ENCODE measurements at regions not wholly inside any gene's neighbourhood (a gene's known extent, or its start where the extent isn't known, plus 50 kb on each side); places are given as distances from the start of the nearest gene placed in this dataset.

DNA sequence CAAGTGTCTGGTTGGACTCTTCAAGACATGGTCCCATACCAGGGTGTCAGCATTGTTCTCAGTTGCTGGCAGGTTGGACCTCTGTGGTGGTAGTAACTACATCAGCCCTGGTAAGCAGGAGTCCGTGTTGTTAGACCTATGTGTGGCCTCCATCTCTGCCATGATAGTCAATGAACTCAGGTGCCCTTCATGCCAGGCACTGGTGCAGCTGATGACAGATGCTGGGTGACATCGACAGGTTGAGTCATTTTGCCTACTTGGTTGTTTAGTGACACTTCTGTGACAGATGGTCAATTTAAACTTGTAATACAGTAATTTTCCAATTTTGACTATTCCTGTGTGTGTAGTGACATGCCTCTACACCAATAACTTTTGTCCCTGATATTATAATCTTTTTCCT is 189.7 kb downstream of the SP3 start:
- DNase-seq = no peak

DNA sequence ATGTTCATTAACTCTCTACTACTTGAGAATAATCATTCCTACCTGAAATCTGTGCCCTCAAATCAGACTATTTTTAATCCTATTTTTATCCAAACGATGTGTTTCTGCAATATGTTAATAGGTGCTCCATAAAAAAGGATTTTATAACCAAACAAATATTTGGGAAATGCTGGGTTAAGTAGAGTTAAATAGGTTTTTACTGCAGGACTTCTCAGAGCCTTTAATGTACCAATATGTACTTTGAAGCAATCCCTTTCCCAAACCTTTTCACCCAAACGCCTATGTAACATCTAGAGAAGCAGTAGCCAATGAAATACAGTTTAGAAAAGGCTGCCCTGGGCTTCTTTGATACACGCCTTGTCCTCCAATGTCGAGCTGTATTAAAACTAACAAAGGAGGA is 182.5 kb downstream of the SP3 start:
- no peak for DNase-seq

DNA sequence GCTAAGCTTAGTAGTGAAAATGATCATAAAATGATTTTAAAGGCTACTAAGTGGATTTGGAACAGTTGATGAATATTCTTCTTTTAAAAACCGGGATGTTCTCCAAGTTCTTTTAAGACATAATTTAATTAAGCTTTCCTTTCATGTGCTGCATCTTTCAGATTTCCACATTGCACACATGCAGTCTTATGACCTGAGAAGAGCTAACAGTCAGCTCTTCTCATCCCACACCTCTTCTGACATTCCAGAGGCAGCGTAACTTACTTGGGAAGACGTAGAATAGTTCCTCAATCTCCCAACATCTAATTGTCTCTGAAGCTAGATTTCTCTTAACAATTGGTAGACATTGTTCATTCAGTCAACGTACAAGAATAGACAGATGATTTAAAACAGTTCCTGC is 181.8 kb downstream of the SP3 start:
- DNase-seq = no peak

DNA sequence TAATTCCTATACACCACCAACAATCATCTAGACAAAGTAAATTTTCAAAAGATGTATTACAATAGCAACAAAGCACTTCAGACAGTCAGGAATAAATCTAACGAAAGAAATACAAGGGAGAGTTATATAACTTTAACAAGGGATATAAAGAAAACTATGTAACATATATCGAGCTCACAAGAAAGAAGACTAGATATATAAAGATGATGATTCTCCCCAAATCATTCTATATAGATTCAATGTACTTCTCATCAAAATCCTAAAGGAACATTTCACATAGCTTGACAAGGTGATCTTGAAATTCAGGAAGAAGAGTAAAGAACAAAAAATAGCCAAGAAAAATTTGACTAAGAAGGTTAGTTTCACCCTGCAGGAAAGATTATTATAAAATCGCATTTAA is 179.4 kb downstream of the SP3 start:
- no peak for DNase-seq

DNA sequence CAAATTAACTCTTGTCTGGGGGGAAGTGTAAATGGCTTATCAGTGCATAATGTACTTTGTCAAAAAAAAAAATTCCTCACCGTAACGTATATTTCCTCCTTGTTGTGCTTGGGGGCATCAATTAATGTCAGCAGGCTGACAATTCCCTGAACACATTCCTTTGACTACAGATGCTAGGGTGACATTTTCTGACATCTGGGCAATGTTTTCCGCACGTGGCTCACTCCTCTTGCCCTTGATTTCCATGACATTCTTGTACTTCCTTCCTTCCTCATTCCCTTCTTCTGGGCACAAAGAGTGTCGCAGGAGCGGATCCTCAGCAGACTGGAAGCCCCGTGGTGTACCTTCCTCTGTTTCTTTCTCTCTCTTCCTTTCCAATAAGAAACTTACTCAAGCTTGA is 173.7 kb downstream of the SP3 start:
- no peak for DNase-seq

DNA sequence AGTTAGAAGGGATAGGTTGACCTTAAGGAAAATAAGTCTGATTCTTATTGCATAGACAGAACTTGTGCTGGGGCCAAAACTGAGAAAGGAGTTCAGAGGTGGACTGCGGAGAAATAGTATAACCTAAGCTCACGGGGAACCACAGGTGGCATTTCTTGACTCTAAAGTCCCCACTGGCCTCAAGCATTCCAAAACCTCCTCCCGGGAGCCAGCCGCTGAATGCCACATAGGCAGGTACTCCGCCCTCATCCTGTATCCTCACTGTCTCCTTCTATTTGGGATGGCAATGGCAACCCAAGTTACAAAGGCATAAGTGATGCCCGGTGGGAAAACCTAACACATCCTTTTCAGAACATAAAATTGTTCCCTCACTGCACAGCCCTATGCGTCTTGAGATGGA is 173.0 kb downstream of the SP3 start:
- no peak for DNase-seq

DNA sequence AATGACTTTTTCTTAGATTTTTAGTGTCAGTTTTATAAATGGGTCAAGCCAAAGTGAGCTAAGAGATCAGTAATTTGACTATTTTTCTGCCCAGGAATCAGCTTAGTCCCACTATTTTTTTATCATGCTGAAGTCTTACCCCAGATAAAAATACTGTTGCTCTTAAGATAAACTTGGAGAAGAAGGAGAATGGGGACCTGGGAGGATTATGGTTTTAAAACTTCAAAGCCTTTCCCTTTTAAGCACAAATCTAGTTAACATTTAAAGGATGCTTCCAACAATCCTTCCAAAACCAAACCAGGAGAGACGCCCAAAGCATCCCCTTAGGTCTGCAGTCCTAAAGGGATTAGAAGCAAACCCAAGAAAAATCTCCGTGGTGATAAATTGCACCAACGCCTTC is 172.4 kb downstream of the SP3 start:
- no peak for DNase-seq

DNA sequence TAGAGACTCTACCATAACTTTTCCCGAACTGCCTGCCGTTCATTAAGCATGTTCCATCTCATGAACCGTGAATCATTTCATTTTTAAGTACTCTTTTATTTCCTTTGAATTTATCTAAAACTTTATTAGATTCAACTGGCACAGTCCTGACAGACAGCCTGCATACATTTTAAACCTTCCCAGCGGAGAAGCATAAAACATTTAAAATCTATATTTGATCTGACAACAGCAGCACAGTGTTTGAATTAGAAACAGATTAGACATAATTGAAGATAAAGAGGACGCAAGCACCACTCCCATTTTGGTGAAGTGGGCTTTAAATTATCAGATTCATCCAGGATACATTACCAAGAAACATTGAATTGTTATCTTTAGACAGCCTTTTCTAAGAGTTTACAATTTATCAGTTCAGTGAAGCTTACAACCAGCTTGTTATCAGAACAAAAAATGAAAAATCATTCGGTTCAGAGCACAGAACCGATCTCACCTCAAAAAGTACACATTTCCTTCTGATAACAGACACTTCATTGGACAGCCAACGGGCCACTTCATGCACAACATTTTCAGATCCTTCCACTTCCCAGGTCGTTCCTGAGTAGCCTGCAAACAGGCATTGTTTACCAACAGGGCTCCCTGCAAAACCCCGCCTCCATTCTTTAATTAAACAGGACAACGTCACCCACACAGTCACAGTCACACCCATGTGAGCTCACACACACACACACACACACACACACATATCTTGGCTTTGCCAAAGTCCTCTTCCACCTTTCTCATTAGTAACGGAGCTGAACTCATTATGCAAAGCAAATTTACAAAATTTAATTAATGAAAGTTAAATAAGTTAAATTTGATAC is 171.2 kb downstream of the SP3 start:
- DNase-seq = peak in 1 of 3 donors; percentile 3

DNA sequence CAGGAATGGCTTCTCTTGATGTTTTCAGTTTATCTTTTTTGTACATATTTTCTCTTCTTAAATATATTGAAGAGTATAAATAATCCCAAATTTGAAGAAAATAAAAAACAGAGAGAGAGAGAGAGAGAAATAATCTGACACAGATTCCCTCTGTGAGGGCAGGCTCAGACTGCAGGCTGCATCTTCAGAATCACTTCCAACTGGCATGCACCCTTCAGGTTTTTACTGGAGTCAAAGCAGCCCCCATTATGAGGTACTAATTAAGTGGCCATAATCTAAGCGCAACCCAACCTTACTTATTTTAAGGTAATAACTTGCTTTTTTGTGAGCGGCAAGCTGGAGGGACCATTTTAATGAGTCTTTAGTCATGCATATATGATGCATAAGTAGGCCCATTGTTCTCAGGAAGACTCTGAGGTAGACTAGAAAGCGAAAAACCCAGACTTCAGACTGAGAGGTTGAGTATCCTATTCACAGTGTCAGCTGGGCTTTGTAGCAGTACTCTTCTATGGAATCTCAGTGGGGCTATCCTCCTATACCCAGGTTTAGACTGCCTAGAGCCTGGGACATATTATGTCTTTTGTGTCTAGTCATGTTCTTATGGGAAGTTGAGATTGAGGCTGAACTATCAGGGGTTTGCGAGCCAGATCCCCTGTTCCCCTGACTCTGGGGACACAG is 167.4 kb downstream of the SP3 start:
- no peak for DNase-seq

DNA sequence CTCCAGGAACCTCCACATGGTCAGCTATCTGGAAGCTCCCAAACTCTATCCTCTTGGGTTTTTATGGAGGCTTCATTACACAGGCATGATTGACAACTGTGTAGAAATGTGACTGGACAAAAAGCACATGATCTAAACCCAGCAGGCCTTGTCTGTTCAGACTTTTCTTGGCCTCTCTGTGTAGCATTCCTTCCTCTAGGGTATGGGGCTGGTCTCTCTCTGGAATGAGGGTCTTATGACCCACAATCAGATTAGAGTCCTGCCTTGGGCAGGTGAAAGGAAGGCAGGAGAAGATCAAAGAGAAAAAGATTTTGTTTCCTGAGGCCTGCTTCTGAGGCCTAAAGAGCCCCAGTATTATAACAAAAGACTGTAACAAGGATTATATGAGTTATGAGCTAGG is 162.7 kb downstream of the SP3 start:
- DNase-seq = no peak

DNA sequence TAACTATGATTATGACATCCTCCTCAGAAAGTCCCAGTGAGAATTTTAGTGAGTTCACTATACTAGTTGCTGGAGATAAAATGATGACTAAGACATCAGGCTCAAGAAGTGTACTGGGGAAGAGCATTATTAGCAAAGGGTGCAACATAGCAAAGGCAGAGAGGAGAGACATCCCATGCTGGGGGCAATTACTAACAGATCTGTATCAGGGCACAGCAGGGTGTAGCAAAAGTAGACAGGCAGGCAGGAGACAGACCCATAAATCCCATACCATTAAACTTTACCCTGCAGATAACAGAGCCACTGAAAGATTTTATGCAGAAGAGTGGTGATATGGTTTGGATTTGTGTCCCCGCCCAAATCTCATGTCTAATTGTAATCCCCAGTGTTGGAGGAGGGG is 161.7 kb downstream of the SP3 start:
- peak in 2 of 3 donors; percentile 3 to 24 for DNase-seq

DNA sequence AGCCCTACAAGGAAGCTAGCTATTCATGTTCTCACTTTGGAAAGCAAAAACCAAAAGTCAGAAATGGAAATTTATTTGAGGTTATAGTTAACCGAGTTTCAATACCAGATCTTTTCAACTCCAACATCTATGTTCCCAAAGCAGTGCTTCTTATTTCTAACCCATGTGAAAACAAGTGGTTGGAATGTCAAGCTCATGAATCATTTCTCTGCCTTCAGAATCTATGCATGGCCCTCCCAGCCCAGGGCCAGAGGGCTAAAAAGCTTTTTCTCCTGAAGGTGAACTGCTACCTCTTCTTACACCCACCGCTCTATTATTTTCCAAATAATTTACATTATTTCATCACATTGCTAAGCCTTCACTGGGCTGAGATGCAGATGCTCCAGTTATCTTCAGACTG is 158.4 kb downstream of the SP3 start:
- no peak for DNase-seq

DNA sequence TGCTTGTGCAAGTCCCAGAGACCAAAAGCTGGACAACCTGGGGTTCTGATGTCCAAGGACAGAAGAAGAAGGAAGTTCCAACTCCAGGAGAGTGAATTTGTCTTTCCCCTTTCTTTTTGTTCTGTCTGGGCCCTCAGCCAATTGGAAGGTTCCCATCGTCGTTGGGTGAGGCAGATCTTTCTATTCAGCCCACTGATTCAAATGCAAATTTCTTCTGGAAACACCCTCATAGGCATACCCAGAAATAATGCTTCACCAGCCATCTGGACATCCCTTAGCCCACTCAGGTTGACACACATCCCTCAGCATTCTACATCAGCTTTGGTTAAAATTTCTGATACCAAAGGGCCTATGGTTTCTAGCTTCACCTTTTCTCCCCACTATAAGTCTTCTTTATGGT is 156.5 kb downstream of the SP3 start:
- no peak for DNase-seq

DNA sequence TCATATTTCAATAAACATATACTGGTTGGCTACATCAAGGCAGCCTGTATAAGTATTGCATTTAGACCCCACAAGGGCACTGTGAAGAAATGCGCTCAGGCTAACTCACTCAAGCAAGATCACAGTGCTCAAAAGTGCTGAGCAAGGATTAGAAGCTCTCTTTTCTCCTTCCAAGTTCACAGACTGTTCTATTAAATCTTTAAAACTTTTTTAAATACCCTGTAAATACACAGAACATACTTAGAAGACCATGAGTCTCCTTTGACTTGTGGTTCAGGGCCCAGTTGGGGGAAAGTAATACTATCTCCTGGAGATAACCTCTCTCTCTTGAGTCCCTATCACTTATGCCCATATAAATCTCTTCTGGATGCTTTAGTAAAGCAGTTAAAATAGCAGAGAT is 152.9 kb downstream of the SP3 start:
- no peak for DNase-seq

DNA sequence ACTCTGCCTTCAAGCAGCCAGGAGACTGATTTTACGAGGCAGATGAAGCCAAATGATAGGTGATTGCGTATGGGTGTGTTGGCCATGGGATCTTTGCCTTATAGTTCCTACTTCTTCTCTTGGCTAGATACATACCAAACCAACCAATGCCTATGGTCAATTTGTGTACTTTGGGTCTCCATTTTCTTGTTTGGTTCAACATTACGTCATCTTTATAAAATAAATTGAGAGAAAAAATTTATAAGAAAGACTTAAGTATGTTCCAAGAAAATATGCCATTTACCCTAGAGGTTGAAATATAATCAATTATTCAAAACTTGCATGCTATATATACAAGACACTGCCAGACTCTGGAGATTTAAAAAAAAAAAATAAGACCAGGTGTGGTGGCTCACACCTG is 150.9 kb downstream of the SP3 start:
- no peak for DNase-seq

DNA sequence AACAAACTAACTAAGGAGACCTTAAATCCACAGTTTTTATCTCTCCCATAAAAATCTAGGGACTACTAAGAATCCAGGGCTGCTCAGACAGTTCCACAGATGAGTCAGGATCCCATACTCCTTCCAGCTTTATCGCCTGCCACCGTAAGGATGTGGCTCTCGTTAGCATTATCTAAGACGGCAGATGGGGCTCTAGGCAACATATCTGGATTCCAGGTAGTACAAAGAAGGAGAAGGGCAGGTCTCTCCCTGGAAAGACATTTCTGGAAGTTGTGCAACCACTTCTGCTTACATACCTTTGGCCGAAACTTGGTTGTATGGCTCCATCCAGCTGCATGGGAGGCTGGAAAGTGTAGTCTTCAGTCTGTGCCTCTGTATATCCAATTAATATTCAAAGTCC is 149.4 kb downstream of the SP3 start:
- no peak for DNase-seq

DNA sequence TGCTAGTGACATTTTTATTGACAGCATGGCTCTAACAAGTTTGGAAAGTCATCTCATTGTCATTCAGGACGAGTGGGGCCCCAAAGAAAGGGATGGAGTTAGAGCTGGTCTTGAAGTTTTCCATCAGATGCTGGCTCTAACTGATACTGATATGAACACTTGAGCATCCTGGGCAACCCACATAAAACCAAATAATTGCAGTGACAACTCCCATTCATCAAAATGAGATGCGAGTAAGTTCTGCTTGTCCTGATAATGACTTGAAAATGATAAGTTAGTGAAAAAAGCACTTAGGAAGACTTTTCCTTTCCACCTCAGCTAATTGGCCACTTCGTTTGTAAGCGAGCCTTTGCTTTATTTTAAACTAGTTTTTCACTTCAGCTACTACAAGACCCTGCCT is 147.6 kb downstream of the SP3 start:
- DNase-seq = no peak

DNA sequence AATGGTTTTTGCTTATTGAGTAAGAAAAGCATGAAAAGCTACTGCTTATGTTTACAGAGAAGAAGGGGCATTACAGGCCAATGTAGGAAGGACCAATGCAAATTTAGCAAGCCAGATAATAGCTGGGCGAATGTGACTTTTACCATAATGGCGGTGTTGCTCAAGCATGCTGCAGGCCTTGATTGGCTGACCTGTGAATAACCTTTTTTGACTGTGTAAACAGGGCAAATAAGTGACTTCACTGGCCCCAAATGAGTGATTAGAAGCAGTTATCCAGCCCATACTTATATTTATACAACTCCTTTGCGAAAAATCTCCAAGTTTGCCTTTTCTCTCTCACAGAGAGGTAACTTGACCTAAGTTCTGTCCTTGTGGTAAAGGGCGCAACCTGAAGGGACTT is 146.9 kb downstream of the SP3 start:
- DNase-seq = no peak

DNA sequence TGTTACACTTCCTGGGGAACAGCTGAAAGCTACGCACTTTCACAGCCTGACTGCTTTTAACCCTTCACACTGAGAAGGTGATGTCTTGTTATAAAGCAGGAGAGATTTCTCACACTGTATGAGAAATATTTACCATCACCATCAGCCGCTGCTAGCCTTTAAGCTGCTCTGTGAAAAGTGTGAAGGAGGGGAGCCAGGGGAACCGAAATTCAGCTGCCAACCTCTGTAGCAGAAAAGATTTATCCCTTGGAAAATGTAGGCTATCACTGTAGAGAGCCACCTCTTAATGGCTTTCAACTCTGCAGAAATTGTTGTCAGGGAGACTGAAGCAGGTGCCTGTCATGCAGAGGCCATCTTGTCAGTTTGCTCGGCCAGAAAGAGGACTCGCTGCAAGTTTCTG is 145.3 kb downstream of the SP3 start:
- DNase-seq = no peak

DNA sequence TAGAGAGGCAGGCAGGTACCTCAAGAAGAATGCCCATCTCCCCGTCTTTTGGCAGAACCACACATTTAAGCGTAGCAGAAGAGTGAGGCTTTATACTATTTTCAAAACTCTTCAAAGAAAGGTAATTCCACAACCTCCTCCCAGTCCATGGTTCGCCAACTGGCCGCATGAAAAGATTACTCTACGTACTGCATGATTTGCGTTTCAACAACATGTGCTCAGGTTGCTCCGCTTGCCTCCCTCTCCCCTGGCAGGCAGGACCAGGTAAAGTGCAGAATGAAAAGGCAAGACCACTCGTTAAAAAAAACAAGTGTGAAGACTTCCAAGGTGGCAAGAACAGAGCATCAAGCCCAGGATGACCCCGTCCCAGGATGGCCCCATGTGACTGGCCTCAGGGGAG is 143.7 kb downstream of the SP3 start:
- no peak for DNase-seq

DNA sequence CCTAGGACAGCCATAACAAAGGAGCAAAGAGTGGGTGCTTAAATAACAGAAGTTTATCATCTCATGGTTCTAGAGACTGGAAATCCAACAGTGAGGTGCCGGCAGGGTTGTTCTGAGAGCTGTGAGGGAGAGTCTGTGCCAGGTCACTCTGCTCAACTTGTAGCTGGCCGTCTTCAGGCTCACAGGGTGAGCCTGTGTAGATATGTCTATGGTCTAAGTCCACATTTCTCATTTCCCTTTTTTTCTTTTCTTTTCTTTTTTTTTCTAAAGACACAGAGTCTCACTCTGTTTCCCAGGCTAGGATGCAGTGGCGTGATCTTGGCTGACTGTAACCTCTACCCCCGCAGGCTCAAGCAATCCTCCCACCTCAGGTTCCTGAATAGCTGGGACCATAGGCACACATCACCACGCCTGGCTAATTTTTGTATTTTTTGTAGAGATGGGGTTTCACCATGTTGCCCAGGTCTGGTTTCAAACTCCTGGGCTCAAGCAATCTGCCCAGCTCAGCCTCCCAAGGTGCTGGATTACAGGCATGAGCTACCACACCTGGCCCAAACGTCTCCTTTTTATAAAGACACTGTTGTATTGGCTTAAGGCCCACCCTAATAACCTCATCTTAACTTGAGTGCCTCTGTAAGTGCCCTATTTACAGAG is 142.2 kb downstream of the SP3 start:
- no peak for DNase-seq

DNA sequence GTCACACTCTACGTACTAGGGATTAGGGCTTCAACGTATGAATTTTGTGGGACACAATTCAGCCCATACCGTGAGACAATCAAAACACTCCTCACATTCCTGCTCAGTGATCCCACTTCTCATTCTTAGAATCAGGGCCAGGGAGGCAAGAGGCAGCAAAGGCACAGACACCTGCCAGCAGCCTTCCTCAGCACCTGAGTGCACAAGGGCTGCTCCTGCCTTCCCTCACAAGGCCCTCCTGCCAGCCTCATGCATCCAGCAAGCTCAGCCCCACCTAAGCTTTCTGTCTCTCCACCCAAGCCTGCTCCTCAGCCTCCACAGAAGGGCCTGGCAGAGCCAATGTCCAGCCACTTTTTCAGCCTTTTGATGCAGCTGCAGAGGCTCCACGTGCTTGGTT is 141.6 kb downstream of the SP3 start:
- DNase-seq = no peak

DNA sequence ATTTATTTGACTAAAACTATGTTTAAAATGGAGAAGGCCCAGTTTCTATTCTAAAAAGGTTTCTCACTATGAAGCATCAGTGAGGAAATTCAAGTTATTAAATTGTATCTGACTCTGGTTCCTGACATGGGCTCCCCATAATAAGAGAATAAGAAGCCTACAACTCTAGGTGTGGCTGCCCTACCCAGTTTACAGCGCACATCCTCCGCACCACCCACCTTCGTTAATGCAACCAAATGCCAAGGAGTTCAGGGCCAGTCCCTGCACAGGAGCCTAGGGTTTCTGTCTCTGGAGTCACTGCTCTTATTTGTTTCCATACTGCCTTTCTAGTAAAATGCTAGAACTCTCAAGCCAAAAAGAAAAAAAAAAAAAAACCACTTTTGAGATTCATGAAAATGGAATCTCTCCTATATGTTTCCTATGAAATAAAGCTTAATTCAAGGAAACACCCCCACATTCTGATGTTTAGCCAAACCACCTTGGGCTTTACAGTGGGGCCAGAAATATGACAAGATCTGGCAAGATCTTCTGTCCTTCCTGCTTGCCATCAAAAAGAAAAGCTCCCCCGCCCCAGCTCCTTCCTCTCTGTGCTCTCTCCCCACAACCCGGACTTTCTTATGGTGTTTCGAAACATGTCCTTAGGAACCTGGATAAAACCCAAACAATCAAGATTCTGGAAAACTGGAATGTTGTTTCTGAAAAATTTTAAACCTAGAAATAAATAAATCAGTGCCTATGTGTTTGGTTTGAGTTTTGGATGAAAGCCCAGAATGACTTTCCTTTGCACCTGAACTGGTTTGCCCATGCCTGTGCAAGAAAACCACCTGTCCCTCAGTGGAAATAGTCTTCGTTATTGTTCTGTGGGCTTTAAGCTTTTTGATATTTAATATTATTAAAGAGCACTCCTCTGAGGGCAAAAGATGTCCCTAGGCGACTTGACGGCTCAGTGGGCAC is 136.7 kb downstream of the SP3 start:
- no peak for DNase-seq

Measured in suppressor macrophage treated with lipopolysaccharide for 1 hour (primary cell).